DND-41 (cell line): ENCODE measurements at regions not wholly inside any gene's neighbourhood (a gene's known extent, or its start where the extent isn't known, plus 50 kb on each side); places are given as distances from the start of the nearest gene placed in this dataset.

Experiments used
- ATAC-seq: fragments of 200-7000 bp; cut with Tn5 transposase; 3 replicates; pipeline ENCODE4 v1.9.1; 2021; ENCODE audit warnings: low read depth; ENCODE audit not compliant: insufficient read depth
- DNase-seq: peaks from one replicate; pipeline ENCODE4 v3.0.0-alpha.2; 2020
- H2AFZ ChIP-seq: 2 replicates; pipeline ENCODE4 v1.6.0; 2012; ENCODE audit warnings: low read depth, low read length
- H3K27ac ChIP-seq: 2 replicates; pipeline ENCODE4 v1.5.1; 2012; ENCODE audit warnings: low read length, inconsistent platforms
- H3K27me3 ChIP-seq: fragments of 200-600 bp; sonication (generic); 2 replicates; pipeline ENCODE4 v1.6.0; 2012; ENCODE audit warnings: low read length, mild to moderate bottlenecking, inconsistent platforms; ENCODE audit not compliant: insufficient read depth, poor library complexity
- H3K36me3 ChIP-seq: 2 replicates; pipeline ENCODE4 v1.5.1; 2012; ENCODE audit warnings: low read length, inconsistent platforms; ENCODE audit not compliant: insufficient read depth
- H3K4me1 ChIP-seq: 2 replicates; pipeline ENCODE4 v1.5.1; 2012; ENCODE audit warnings: mild to moderate bottlenecking, low read length; ENCODE audit not compliant: insufficient read depth
- H3K4me2 ChIP-seq: 2 replicates; pipeline ENCODE4 v1.6.0; 2012; ENCODE audit warnings: mild to moderate bottlenecking, moderate library complexity, low read length, inconsistent platforms; ENCODE audit not compliant: insufficient read depth
- H3K4me3 ChIP-seq, 2 experiments: fragments of 200-600 bp in 1 of 2; shearing (Covaris generic) in 1 of 2; 2 replicates each; pipeline ENCODE4 v1.5.1; 2012 to 2016; ENCODE audit warnings: inconsistent platforms in 2 of 2, low read length in 2 of 2, mild to moderate bottlenecking in 2 of 2, low read depth in 1 of 2, moderate library complexity in 1 of 2
- H3K79me2 ChIP-seq: 2 replicates; pipeline ENCODE4 v1.6.0; 2012; ENCODE audit warnings: low read length, inconsistent platforms; ENCODE audit not compliant: insufficient read depth
- H3K9ac ChIP-seq: 2 replicates; pipeline ENCODE4 v1.6.0; 2012; ENCODE audit warnings: low read depth, mild to moderate bottlenecking, inconsistent platforms, low read length, moderate library complexity
- H3K9me3 ChIP-seq: 2 replicates; pipeline ENCODE4 v1.5.1; 2012; ENCODE audit warnings: low read length, moderate library complexity, mild to moderate bottlenecking, inconsistent platforms; ENCODE audit not compliant: insufficient read depth, severe bottlenecking
- H4K20me1 ChIP-seq: 2 replicates; pipeline ENCODE4 v1.6.0; 2012; ENCODE audit warnings: low read length; ENCODE audit not compliant: insufficient read depth
- CTCF ChIP-seq: IDR thresholded peaks from 2 replicates; pipeline ENCODE4 v1.5.1; 2012; ENCODE audit warnings: borderline replicate concordance, low read length, moderate library complexity, mild to moderate bottlenecking; ENCODE audit not compliant: poor library complexity, severe bottlenecking; ENCODE audit errors: extremely low read depth
- EZH2 ChIP-seq: IDR thresholded peaks from 3 replicates; pipeline ENCODE4 v1.6.1; 2012; ENCODE audit warnings: borderline replicate concordance, low read depth, mild to moderate bottlenecking, moderate library complexity, low read length, inconsistent platforms; ENCODE audit not compliant: severe bottlenecking

- Histone ChIP-seq H2AFZ (no peak overlapping the region), H3K27me3 (no peaks in the 10 kb centered on the region), H3K4me1 (no peaks in the 10 kb centered on the region), H3K4me3 (no peak overlapping the region), H3K9me3 (no peaks in the 10 kb centered on the region), H3K4me2 (no peak overlapping the region), H3K79me2 (no peaks in the 10 kb centered on the region), H4K20me1 (no peaks in the 10 kb centered on the region), H3K27ac (no peak overlapping the region), H3K36me3 (no peaks in the 10 kb centered on the region), H3K9ac (no peak overlapping the region)
- DNase-seq (no peak), ATAC-seq (no peak)
- TF ChIP-seq EZH2 (no peak), CTCF (no peak)
These were observed 105.5 kb downstream of the TES start for GRCh38 chr7:116315803-116316202.

GRCh38 chr7:116316838-116317628, 106.7 kb downstream of the TES start:
- Histone ChIP-seq H3K27ac (no peak overlapping the region), H3K4me2 (no peak overlapping the region), H3K27me3 (no peaks in the 10 kb centered on the region), H3K9me3 (no peaks in the 10 kb centered on the region), H2AFZ (no peak overlapping the region), H3K4me3 (no peak overlapping the region), H3K4me1 (no peaks in the 10 kb centered on the region), H4K20me1 (no peaks in the 10 kb centered on the region), H3K36me3 (no peaks in the 10 kb centered on the region), H3K79me2 (no peaks in the 10 kb centered on the region), H3K9ac (no peak overlapping the region)
- TF ChIP-seq CTCF (no peak), EZH2 (no peak)
- DNase-seq = no peak
- no peak for ATAC-seq

GRCh38 chr7:116317907-116318306, 107.6 kb downstream of the TES start:
- H3K4me1 ChIP-seq = no peaks in the 10 kb centered on the region
- TF ChIP-seq CTCF (no peak), EZH2 (no peak)

More at GRCh38 chr7:116317907-116318306, 107.6 kb downstream of the TES start:
- no peak overlapping the region for H3K9ac ChIP-seq
- H3K36me3 ChIP-seq = no peaks in the 10 kb centered on the region
- H2AFZ ChIP-seq = no peak overlapping the region
- ATAC-seq (no peak), DNase-seq (no peak)
- no peaks in the 10 kb centered on the region for H4K20me1 ChIP-seq
- no peaks in the 10 kb centered on the region for H3K27me3 ChIP-seq
- H3K9me3 ChIP-seq = no peaks in the 10 kb centered on the region
- no peak overlapping the region for H3K4me3 ChIP-seq
- H3K79me2 ChIP-seq = no peaks in the 10 kb centered on the region
- no peak overlapping the region for H3K4me2 ChIP-seq
- no peak overlapping the region for H3K27ac ChIP-seq
